ENCODE measurements at regions not wholly inside any gene's neighbourhood (a gene's known extent, or its start where the extent isn't known, plus 50 kb on each side); places are given as distances from the start of the nearest gene placed in this dataset.

- TF ChIP-seq POLR2A (IDR thresholded peaks at IDR 0.05; ENCODE audit: extremely low read depth, insufficient read length) (no peak), MAX (IDR thresholded peaks at IDR 0.05; ENCODE audit: low read depth, low read length) (no peak), CTCF (IDR thresholded peaks at IDR 0.05; ENCODE audit: low read depth, low read length) (no peak), MYC (IDR thresholded peaks at IDR 0.05; ENCODE audit: low read depth, low read length) (no peak)
These were observed 127.6 kb downstream of the TTLL2 start for GRCh38 chr6:167452338-167453081.

All from NB4 (cell line).